HepG2 (cell line): ENCODE measurements at regions not wholly inside any gene's neighbourhood (a gene's known extent, or its start where the extent isn't known, plus 50 kb on each side); places are given as distances from the start of the nearest gene placed in this dataset.

ENCODE experiments used
- ATAC-seq: fragments of 200-7000 bp; cut with Tn5 transposase; 3 replicates; pipeline ENCODE4 v1.9.1; 2020; ENCODE audit warnings: mild to moderate bottlenecking, moderate library complexity
- BruUV-seq: library from RNA; stranded (reverse); fragments of 400-500 nt; replicated peaks from 2 replicates; lab custom pipeline; 2021; lab: Mats Ljungman, UMichigan
- CTCF ChIA-PET: fragments of 300-600 bp; formaldehyde crosslinking; extraction: SDS; loops from one replicate; lab custom pipeline; 2021; ENCODE audit warnings: low total read pairs, inconsistent platforms, low intra/inter-chr PET ratio; lab: Yijun Ruan, JAX
- POLR2A ChIA-PET: fragments of 350-600 bp; sonication (Branson Sonifier 250); formaldehyde crosslinking; loops from one replicate; lab custom pipeline; 2020; ENCODE audit warnings: antibody characterized with exemption, inconsistent platforms; lab: Yijun Ruan, JAX
- DNase-seq: peaks from one replicate; pipeline ENCODE4 v3.0.0-alpha.2; 2015; ENCODE audit warnings: low spot score
- FAIRE-seq: peaks from 3 replicates; lab custom pipeline; 2011; peaks lifted over from hg19 to GRCh38; lab: Jason Lieb, UNC
- H2AFZ ChIP-seq: one replicate; pipeline ENCODE4 v1.6.1; 2011; ENCODE audit warnings: low read length, inconsistent platforms
- H3K27ac ChIP-seq: fragments of 300-600 bp; 3 replicates; pipeline ENCODE4 v1.8.0; 2011; ENCODE audit warnings: mixed run types, mild to moderate bottlenecking, mixed read lengths, low read length, inconsistent platforms; ENCODE audit not compliant: insufficient read depth; ENCODE audit errors: extremely low read length
- H3K27me3 ChIP-seq, 2 experiments: fragments of 200-600 bp in 1 of 2; 2 replicates in 1 of 2; 3 replicates in 1 of 2; pipeline versions ENCODE4 v1.6.0 to v1.8.0; 2011; ENCODE audit warnings: low read length in 2 of 2, mild to moderate bottlenecking in 2 of 2, moderate library complexity in 2 of 2, inconsistent platforms in 1 of 2; ENCODE audit not compliant: insufficient read depth in 2 of 2, control insufficient read depth in 1 of 2
- H3K36me3 ChIP-seq, 2 experiments: fragments of 200-600 bp in 1 of 2; replicated peaks in 1 of 2; 2 replicates in 1 of 2; 3 replicates in 1 of 2; pipeline versions ENCODE4 v1.5.1 to v1.8.0; 2011; ENCODE audit warnings: low read length in 2 of 2, inconsistent platforms in 1 of 2; ENCODE audit not compliant: insufficient read depth in 2 of 2, control insufficient read depth in 1 of 2
- H3K4me1 ChIP-seq: 2 replicates; pipeline ENCODE4 v1.5.1; 2012; ENCODE audit warnings: low read length, inconsistent platforms; ENCODE audit not compliant: insufficient read depth
- H3K4me2 ChIP-seq: 2 replicates; pipeline ENCODE4 v1.6.0; 2011; ENCODE audit warnings: low read depth, low read length, inconsistent platforms
- H3K4me3 ChIP-seq, 3 experiments: fragments of 200-600 bp in 1 of 3; sonication (generic), shearing (Covaris generic) in 1 of 3; replicated peaks in 1 of 3; 2 replicates each; pipeline ENCODE4 v1.5.1; 2011 to 2016; ENCODE audit warnings: low read length in 3 of 3, inconsistent platforms in 2 of 3, low read depth in 2 of 3, mild to moderate bottlenecking in 2 of 3, control low read depth in 1 of 3, mixed read lengths in 1 of 3; ENCODE audit not compliant: insufficient read depth in 1 of 3
- H3K79me2 ChIP-seq: one replicate; pipeline ENCODE4 v1.6.1; 2011; ENCODE audit warnings: low read length, inconsistent platforms; ENCODE audit not compliant: insufficient read depth
- H3K9ac ChIP-seq: 2 replicates; pipeline ENCODE4 v1.6.0; 2011; ENCODE audit warnings: mild to moderate bottlenecking, low read depth, low read length, inconsistent platforms; ENCODE audit not compliant: insufficient read depth
- H3K9me3 ChIP-seq: 2 replicates; pipeline ENCODE4 v1.5.1; 2012; ENCODE audit warnings: mild to moderate bottlenecking, low read length
- H4K20me1 ChIP-seq: 2 replicates; pipeline ENCODE4 v1.6.0; 2011; ENCODE audit warnings: inconsistent platforms, mild to moderate bottlenecking, low read length, moderate library complexity; ENCODE audit not compliant: insufficient read depth
- ATF7 ChIP-seq, 2 experiments: fragments of 450-650 bp in 1 of 2; sonication (generic) in 1 of 2; formaldehyde crosslinking in 1 of 2; IDR thresholded peaks; 2 replicates each; pipeline versions ENCODE4 v1.4.0 to v1.6.1; 2016 to 2020; ENCODE audit warnings: antibody characterized with exemption in 1 of 2, mild to moderate bottlenecking in 1 of 2, missing genetic modification reagents in 1 of 2
- BCL6 ChIP-seq: IDR thresholded peaks from 2 replicates; pipeline ENCODE4 v1.6.1; 2016; ENCODE audit warnings: missing genetic modification reagents, missing compliant biosample characterization
- NR2F6 ChIP-seq, 2 experiments: IDR thresholded peaks; 2 replicates each; pipeline ENCODE4 v1.6.1; 2016; ENCODE audit warnings: antibody characterized with exemption in 1 of 2, mild to moderate bottlenecking in 1 of 2
- PHF5A ChIP-seq: IDR thresholded peaks from one replicate; pipeline ENCODE4 v1.6.1; 2018; ENCODE audit warnings: low read depth, missing genetic modification reagents; ENCODE audit not compliant: unreplicated experiment
- STAT5B ChIP-seq: sonication (generic); formaldehyde crosslinking; IDR thresholded peaks from 2 replicates; pipeline ENCODE4 v1.4.0; 2020; ENCODE audit warnings: missing genetic modification reagents
- TEF ChIP-seq: sonication (generic); formaldehyde crosslinking; IDR thresholded peaks from 2 replicates; pipeline ENCODE4 v1.5.0; 2020; ENCODE audit warnings: missing genetic modification reagents
- YY1 ChIP-seq: IDR thresholded peaks from 2 replicates; pipeline ENCODE4 v1.6.1; 2011; ENCODE audit warnings: low read length, low read depth, moderate library complexity, mild to moderate bottlenecking; ENCODE audit not compliant: insufficient read depth, insufficient replicate concordance
- ZNF7 ChIP-seq: IDR thresholded peaks from 2 replicates; pipeline ENCODE4 v1.6.1; 2016; ENCODE audit warnings: missing biosample characterization, missing genetic modification reagents
- ZNF709 ChIP-seq: sonication (generic); formaldehyde crosslinking; IDR thresholded peaks from 2 replicates; pipeline ENCODE4 v1.5.0; 2020; ENCODE audit warnings: mild to moderate bottlenecking, missing genetic modification reagents
- ZNF720 ChIP-seq: sonication (generic); formaldehyde crosslinking; IDR thresholded peaks from 2 replicates; pipeline ENCODE4 v1.4.0; 2020; ENCODE audit warnings: missing genetic modification reagents
- ZNF777 ChIP-seq: sonication (generic); formaldehyde crosslinking; IDR thresholded peaks from 2 replicates; pipeline ENCODE4 v1.4.0; 2020; ENCODE audit warnings: missing genetic modification reagents
- WGBS: methylation state at CpG from one replicate; pipeline ENCODE4 v1.1.6; 2017; ENCODE audit warnings: low lambda C conversion rate; 5-methylcytosine and 5-hydroxymethylcytosine counted together
- in situ Hi-C: cut with HindIII; loops from 2 replicates; pipeline ENCODE4 v1.10.0; 2017; ENCODE audit warnings: low pct_unique_long_range_greater_than_20kb; ENCODE audit not compliant: extremely low pct_ligation_motif_present
- intact Hi-C: fragments of 100-400 bp; cut with micrococcal nuclease; formaldehyde crosslinking; loops from one replicate; pipeline ENCODE4 v1.10.0; 2022; ENCODE audit not compliant: unreplicated experiment

DNA sequence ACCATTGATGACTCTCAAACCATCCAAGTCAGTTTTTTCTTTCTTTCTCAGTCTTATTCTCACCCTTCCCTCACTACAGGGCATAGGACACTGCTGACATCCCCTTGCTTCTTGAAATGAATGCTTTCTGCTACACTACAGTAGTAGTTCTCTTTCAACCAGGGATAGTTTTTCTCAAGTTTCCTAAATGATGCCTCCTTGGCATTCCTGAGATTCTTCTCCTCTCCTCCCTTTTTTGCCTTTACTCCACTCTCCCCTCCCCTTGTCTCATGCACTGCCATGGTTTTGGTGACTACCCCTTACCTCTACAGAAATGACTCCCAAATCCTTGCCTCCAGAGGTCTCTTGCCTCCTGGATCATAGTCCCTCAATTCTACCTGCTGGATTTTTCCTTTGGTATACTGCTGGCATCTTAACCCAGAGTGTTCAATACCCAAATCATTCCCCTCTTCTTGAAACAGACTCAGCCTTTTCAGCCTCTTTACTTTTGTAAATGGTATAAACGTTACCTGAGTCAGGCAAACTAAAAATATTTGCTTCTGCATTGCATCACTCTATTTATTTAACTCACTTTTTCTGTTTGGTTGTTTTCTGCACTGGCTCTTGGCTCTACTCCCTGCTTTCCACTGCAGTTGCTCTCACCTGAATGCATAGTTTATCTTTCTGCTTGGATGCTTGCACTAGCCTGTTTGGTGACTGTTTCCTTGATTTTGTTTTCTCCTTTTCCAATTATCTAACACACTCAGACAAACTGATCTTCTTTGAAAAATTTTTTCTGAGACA, 211.6 kb upstream of the IGF1 start:
- no peak overlapping the region for H3K9ac ChIP-seq
- in situ Hi-C loops = no loop called here
- TF ChIP-seq PHF5A (CRISPR knock-in tag) (no peak), YY1 (no peak), ZNF709 (CRISPR knock-in tag) (no peak), ZNF720 (CRISPR knock-in tag) (no peak), ATF7 (IDR thresholded peaks at IDR 0.05) (no peak), ATF7 (CRISPR knock-in tag; IDR thresholded peaks at IDR 0.05) (no peak), TEF (CRISPR knock-in tag) (no peak), NR2F6 (IDR thresholded peaks at IDR 0.05) (no peak), NR2F6 (CRISPR knock-in tag; IDR thresholded peaks at IDR 0.05) (no peak), STAT5B (CRISPR knock-in tag) (no peak), ZNF777 (no peak), BCL6 (CRISPR knock-in tag) (no peak), ZNF7 (CRISPR knock-in tag) (no peak)
- TF ChIP-seq, all 625 proteins: peak for 0
- Histone ChIP-seq H3K27me3 (no peaks in the 10 kb centered on the region), H3K9me3 (no peaks in the 10 kb centered on the region), H3K4me2 (no peak overlapping the region), H3K4me1 (no peaks in the 10 kb centered on the region), H3K27ac (no peak overlapping the region), H4K20me1 (no peaks in the 10 kb centered on the region), H3K79me2 (no peaks in the 10 kb centered on the region), H3K4me3 (no peak overlapping the region), H3K36me3 (no peaks in the 10 kb centered on the region), H2AFZ (no peak overlapping the region)
- intact Hi-C loops = no loop called here
- no TSS peak for BruUV-seq
- ChIA-PET CTCF (no interaction called here), POLR2A (no interaction called here)
- no peak for FAIRE-seq
- 0% methylated on average over 1 of the region's 1 CpG for WGBS
- no peak for DNase-seq
- ATAC-seq = no peak
